Cardiac septum (tissue), 1 donor: ENCODE measurements at regions not wholly inside any gene's neighbourhood (a gene's known extent, or its start where the extent isn't known, plus 50 kb on each side); places are given as distances from the start of the nearest gene placed in this dataset.

Experiments
- DNase-seq: peaks from one replicate; pipeline ENCODE4 v3.0.0-alpha.2; 2020; ENCODE audit warnings: low spot score
- intact Hi-C: fragments of 100-400 bp; cut with DNase I; formaldehyde crosslinking; loops from one replicate; pipeline ENCODE4 v1.14.0; 2022
- donor health status: DM: no; HTN: no; CAD: no.

DNA sequence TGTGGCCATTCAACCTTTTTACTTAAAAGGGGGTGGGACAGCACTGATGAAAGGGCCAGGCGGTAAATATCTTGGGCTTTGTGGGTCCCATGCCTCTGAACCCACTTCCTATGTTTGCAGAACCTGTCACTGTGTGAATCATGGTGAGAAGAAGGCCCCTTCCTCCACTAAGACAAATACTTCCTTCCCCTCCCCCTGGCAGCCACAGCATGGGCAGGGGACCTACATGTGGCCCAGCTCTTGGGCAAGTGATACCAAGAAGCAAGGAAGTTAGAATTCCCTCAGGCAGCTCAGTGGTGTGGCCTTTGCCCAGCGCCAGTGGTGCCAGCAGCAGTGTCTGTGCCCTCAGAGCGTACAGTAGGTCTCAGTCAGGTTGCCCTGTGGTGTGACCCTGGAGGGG is 168.6 kb downstream of the TRIM33 start:
- intact Hi-C loops: loop anchor here (10.0 kb wide), 1 partner anchor 332 kb away; the partner anchor contains the start of gene DENND2C
- no peak for DNase-seq

DNA sequence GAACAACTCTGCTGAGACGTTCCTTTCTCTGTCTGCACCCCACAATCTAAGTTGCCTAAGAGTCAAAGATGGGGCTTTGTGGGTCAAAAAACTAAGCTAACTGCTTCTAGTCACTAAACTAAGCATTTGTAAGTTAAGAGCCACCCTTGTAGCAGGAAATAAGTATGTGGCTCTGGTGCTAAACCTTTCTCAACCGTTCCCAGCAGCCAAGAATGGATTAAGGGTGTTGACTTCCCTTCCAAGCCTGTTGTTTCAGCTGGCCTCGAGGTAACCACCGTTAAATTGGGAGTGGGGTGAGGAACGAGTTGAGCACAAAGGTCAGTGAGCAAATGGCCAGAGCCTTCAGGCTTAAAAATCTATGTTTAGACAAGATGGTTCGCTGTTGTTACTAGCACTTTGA is 169.1 kb downstream of the TRIM33 start:
- intact Hi-C loops: loop anchor here (10.0 kb wide), 1 partner anchor 333 kb away; the partner anchor contains the start of gene DENND2C
- no peak for DNase-seq

DNA sequence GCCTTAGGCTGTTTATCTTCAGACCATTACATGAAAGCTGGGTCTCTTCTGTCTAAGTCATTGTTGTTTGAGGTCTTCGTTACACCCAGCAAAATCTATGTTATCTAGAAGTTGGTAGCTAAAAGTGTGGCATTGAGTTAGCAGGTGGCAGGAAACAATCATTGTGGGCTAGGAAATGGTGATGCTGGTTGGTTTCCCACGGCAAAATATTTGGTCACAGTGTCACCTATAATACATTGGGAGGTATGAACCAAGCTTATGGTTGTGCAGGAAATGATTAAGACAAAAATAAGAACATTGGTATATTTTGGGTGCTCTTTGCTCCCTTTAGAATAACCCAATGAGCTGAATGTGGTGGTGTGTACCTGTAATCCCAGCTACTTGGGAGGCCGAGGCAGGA is 169.7 kb downstream of the TRIM33 start:
- intact Hi-C loops: loop anchor here (10.0 kb wide), 1 partner anchor 334 kb away; the partner anchor contains the start of gene DENND2C
- no peak for DNase-seq

DNA sequence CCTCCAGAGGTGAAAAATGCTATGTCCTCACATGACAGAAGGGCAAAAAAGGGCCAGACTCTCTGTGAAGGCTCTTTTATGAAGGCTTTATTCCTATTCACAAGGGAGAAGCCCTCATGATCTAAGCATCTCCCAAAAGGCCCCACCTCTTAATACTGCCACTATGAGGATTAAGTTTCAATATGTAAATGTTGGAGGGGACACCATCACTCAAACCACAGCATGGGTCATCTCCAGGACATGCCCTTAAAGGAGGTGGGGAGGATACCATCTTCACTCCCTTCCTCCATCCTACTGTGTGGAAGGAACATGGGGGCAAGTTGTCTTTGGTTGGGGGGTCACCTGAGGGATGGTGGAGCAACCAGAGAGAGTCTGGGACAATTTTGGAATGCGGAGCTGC is 170.1 kb downstream of the TRIM33 start:
- DNase-seq: no peak
- intact Hi-C loops: loop anchor here (10.0 kb wide), 1 partner anchor 334 kb away; the partner anchor contains the start of gene DENND2C

GRCh38 chr1:114339379-114339778 is 171.6 kb downstream of the TRIM33 start:
- intact Hi-C loops: no loop called here
- DNase-seq: no peak

DNA sequence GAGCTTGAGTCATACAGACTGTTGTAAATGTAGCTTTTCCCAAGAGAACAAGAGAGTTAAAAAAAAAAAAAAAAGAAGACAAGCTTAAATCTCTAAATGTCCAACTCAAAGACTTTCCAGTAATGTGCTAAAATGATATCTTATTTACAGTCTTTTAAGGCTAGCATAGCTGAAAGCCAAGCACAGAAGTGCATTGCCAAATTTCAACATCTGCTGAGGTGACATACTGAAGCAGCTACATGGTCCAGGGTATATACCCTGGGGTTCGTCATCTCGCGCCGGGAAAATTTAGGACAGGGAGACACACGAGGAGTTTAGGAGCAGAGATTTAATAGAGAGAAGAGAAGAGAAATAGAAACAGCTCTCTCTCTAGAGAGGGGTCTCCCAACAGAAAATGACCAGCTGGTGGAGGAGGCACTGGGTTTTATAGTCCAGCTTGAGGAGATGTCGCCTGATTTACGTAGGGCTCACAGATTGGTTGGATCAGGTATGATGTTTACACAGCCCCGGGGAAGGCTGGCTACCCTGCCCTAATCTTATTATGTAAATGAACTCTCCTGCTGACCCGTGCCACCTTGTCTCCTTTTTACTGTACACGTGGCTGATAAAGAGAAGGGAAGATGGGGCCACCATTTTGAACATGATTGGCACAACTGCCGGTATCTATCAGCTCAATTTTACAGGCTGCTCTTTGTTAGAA is 172.7 kb downstream of the TRIM33 start:
- DNase-seq: no peak
- intact Hi-C loops: no loop called here

DNA sequence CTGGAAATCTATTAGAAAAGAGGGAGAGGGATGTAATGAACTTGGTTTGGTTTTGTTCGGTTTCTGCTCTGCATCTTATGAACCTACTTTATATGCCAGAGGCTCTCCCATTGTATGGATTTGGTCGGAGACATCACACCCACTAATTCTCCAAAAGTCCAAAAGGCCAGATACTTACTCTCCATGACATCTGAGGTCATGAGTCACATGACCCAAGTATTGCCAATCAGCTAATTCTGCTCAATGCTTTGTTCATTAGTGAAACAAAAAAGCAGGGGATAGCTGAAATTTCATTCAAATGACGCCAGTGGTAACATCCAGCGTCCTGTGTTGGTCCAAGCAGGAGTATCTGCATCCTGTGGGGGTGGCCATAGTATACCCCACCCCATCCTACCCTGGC is 173.6 kb downstream of the TRIM33 start:
- DNase-seq: no peak
- intact Hi-C loops: no loop called here

GRCh38 chr1:114336360-114336759 is 174.6 kb downstream of the TRIM33 start:
- no peak for DNase-seq
- intact Hi-C loops: no loop called here

- no peak for DNase-seq
Observed at GRCh38 chr1:114335273-114335672, 175.7 kb downstream of the TRIM33 start.

DNA sequence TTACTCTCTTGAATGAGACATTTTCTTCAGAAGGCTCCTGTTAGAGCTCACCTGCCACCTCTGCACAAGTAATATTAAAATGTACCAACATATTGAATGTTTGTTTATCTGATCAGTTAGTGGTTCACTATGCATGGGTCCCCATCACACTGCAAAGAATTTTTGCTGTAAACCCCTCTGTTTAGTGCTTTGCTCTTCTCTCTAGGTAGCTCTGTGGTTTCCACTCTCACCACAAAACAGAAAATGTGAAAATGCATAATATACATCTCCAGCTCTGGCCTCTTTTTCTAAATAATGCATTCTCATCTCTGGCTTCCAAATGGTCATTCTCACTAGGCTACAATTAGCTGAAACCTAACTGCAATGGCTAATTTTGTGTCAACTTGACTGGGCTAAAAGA is 176.7 kb downstream of the TRIM33 start:
- no peak for DNase-seq
- intact Hi-C loops: no loop called here

More at GRCh38 chr1:114335273-114335672, 175.7 kb downstream of the TRIM33 start:
- intact Hi-C loops: no loop called here

GRCh38 chr1:114333690-114334089 is 177.3 kb downstream of the TRIM33 start:
- intact Hi-C loops: no loop called here
- DNase-seq: no peak

DNA sequence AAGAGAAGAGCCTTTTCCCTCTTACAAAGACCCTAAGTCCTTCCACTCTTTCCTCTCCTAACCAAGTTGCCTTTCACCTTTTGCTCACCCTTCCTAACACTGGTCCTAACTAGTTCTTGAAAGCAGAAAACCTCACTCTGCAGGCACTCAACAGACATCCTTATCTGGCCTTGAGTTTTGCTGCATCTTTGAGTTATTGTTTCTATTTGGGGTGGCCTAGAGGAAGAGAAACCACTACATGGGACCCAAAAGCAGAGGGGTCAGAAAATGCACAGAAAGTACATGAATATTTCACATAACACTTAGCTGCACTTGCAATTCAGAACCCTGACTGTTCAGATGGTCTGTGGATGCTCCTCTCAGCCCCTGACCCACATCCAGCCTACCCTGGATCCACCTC is 178.3 kb upstream of the SYT6 start:
- intact Hi-C loops: no loop called here
- DNase-seq: no peak

- no peak for DNase-seq
- intact Hi-C loops: no loop called here
Observed at GRCh38 chr1:114330451-114330983, 176.8 kb upstream of the SYT6 start.

DNA sequence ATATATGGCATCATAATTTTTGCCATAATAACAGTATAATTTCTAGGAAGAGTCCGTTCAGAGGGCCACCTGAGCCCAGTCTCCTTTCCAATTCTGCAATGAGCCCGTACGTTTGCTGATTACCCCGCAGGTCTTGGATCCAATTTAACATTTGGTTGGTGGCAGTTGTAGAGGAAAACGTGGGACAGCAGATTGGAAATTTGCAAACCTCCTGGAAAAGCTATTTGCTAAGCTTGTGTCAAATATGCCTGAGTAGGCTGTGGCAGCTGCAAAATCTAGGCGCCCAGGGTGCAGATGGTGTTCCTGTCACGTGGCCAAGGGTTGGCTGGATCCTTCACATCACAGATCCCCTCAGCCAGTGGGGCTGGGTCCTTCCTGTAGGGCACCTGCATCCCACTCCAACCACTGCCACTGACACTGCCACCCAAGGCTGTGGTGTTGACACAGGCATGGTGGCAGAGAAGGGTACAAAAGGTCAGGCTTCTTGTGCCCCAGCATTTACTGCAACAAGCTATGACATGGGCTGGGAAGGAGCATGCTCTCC is 174.8 kb upstream of the SYT6 start:
- no peak for DNase-seq
- intact Hi-C loops: no loop called here

- intact Hi-C loops: no loop called here
- DNase-seq: no peak
Observed at GRCh38 chr1:114324662-114324965, 170.9 kb upstream of the SYT6 start.

DNA sequence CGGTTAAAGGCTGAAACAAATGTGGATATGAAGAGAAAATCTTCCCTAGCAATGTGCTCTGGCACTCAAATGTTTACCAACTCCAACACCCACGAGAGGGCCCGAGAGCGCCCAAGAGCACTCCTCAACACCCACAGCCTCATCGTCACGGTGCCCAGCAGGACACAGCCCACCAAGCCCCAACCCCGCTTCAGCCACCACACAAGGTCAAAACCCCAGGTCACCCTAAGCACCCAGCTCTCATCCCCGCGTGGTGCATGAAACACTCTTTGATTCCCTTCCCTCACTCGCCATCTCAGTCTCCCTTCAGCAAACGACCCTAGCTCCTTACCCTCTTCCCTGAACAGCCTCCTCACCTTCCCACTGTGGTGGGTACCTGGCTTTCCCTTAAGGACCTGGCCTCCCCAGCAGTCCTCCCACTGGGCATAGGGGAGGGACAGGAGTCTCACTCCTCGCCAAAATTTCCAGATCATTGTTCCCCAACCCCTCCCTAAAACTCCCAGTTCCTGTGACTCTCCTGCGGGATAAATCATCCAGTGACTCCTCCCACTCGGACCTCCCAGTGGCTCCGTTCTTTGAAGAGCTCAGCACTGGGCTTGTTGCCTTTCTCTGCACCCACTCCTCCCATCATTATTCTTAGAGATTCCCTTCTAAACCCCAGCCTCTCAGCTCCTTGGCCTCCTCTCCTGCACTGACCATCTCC is 170.4 kb upstream of the SYT6 start:
- intact Hi-C loops: no loop called here
- no peak for DNase-seq

- intact Hi-C loops: no loop called here
Observed at GRCh38 chr1:114322734-114323133, 169.1 kb upstream of the SYT6 start.

GRCh38 chr1:114322207-114322606 is 168.5 kb upstream of the SYT6 start:
- no peak for DNase-seq
- intact Hi-C loops: no loop called here

More at GRCh38 chr1:114322734-114323133, 169.1 kb upstream of the SYT6 start:
- DNase-seq: no peak

GRCh38 chr1:114320586-114320985 is 166.9 kb upstream of the SYT6 start:
- no peak for DNase-seq
- intact Hi-C loops: no loop called here

DNA sequence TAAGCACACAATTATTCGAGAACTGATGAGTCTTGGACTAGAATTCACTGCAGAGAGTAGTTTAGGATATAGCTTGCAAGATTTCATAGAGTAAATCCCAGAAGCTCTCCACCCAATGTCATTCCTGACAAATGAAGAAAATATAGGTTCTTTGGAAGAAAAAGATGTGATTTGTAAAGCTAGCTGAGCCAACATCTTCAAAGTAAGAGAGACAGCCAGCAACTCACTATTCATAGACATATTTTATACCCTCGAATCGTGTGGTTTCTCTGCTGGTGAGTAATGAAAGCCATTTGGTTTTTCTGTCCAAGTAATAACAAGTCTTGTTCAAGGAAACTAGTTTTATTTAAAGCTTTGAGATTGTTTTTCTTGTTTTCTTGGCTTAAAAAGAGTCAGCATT is 165.7 kb upstream of the SYT6 start:
- DNase-seq: no peak
- intact Hi-C loops: no loop called here

DNA sequence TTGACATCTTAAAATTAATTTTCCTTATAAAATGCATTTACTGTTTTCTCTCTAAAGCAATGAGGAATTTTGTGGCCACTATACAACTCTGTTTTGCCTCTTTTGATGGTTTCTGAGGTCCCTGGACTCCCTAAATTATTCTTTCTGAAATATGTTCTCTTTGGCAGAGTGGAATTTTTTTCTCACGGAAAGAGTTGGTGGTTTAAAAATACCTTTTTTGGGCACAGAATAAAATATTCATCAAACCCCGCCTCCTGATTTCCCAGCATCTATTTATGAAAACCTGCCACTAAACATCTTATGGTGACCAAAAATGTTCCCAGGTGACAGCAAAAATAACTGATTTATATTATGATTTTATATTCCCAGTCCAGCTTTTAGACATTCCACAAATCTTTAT is 165.3 kb upstream of the SYT6 start:
- no peak for DNase-seq
- intact Hi-C loops: no loop called here
